IMR-90 (cell line): ENCODE measurements at regions not wholly inside any gene's neighbourhood (a gene's known extent, or its start where the extent isn't known, plus 50 kb on each side); places are given as distances from the start of the nearest gene placed in this dataset.

Experiments
- ATAC-seq: fragments of 200-7000 bp; cut with Tn5 transposase; 2 replicates; pipeline ENCODE4 v1.9.1; 2020; ENCODE audit warnings: low read depth, mild to moderate bottlenecking, moderate library complexity
- BruUV-seq: library from RNA; stranded (reverse); fragments of 400-500 nt; replicated peaks from 2 replicates; lab custom pipeline; 2021; lab: Mats Ljungman, UMichigan
- CTCF ChIA-PET: fragments of 300-600 bp; formaldehyde crosslinking; extraction: SDS; loops from one replicate; lab custom pipeline; 2021; ENCODE audit warnings: antibody characterized with exemption; lab: Yijun Ruan, JAX
- POLR2A ChIA-PET: fragments of 300-600 bp; sonication (Branson Sonifier 250); formaldehyde crosslinking; loops from one replicate; lab custom pipeline; 2022; ENCODE audit warnings: antibody characterized with exemption; ENCODE audit not compliant: unreplicated experiment; lab: Charles Lee
- DNase-seq: peaks from one replicate; pipeline ENCODE4 v3.0.0; 2013
- H2AFZ ChIP-seq: replicated peaks from 2 replicates; pipeline ENCODE3; 2013; ENCODE audit warnings: low read length, mild to moderate bottlenecking; ENCODE audit not compliant: poor library complexity
- H2AK5ac ChIP-seq: 2 replicates; pipeline ENCODE4 v1.6.1; 2013; ENCODE audit warnings: low read depth, low read length, inconsistent platforms
- H2AK9ac ChIP-seq: replicated peaks from 2 replicates; pipeline ENCODE3; 2013; ENCODE audit warnings: mild to moderate bottlenecking, low read depth, low read length, moderate library complexity; ENCODE audit not compliant: poor library complexity
- H2BK120ac ChIP-seq: 2 replicates; pipeline ENCODE4 v1.6.1; 2013; ENCODE audit warnings: low read depth, low read length, inconsistent platforms
- H2BK15ac ChIP-seq: 3 replicates; pipeline ENCODE4 v1.6.1; 2013; ENCODE audit warnings: low read depth, low read length, inconsistent platforms
- H2BK20ac ChIP-seq: 2 replicates; pipeline ENCODE4 v1.6.1; 2013; ENCODE audit warnings: low read depth, mild to moderate bottlenecking, inconsistent platforms, low read length, moderate library complexity
- H2BK5ac ChIP-seq: 2 replicates; pipeline ENCODE4 v1.6.1; 2013; ENCODE audit warnings: mild to moderate bottlenecking, low read depth, low read length, inconsistent platforms; ENCODE audit not compliant: poor library complexity, severe bottlenecking
- H3K14ac ChIP-seq: replicated peaks from 2 replicates; pipeline ENCODE4 v1.6.1; 2013; ENCODE audit warnings: low read depth, low read length, inconsistent platforms
- H3K18ac ChIP-seq: 2 replicates; pipeline ENCODE4 v1.6.1; 2013; ENCODE audit warnings: low read depth, low read length, control low read depth
- H3K23ac ChIP-seq: 2 replicates; pipeline ENCODE4 v1.6.1; 2013; ENCODE audit warnings: low read depth, low read length, inconsistent platforms
- H3K27ac ChIP-seq: 2 replicates; pipeline ENCODE4 v1.5.1; 2013; ENCODE audit warnings: mild to moderate bottlenecking, control low read depth, low read length; ENCODE audit not compliant: insufficient read depth
- H3K27me3 ChIP-seq: 2 replicates; pipeline ENCODE4 v1.6.1; 2013; ENCODE audit warnings: low read length; ENCODE audit not compliant: control insufficient read depth, insufficient read depth
- H3K36me3 ChIP-seq: 2 replicates; pipeline ENCODE4 v1.6.1; 2013; ENCODE audit warnings: low read length, mixed read lengths; ENCODE audit not compliant: control insufficient read depth, insufficient read depth
- H3K4ac ChIP-seq: 2 replicates; pipeline ENCODE4 v1.6.1; 2013; ENCODE audit warnings: low read depth, low read length, inconsistent platforms
- H3K4me1 ChIP-seq: 2 replicates; pipeline ENCODE4 v1.6.1; 2013; ENCODE audit warnings: low read length, mixed read lengths; ENCODE audit not compliant: control insufficient read depth, insufficient read depth
- H3K4me2 ChIP-seq: 2 replicates; pipeline ENCODE4 v1.6.1; 2013; ENCODE audit warnings: low read depth, mild to moderate bottlenecking, control low read depth, low read length, moderate library complexity
- H3K4me3 ChIP-seq: 2 replicates; pipeline ENCODE4 v1.5.1; 2013; ENCODE audit warnings: low read depth, mild to moderate bottlenecking, control low read depth, low read length, moderate library complexity; ENCODE audit not compliant: insufficient read depth
- H3K56ac ChIP-seq: 2 replicates; pipeline ENCODE4 v1.6.1; 2013; ENCODE audit warnings: low read length, inconsistent platforms; ENCODE audit not compliant: insufficient read depth; ENCODE audit errors: extremely low read depth
- H3K79me1 ChIP-seq, 2 experiments: 2 replicates each; pipeline ENCODE4 v1.6.1; 2013; ENCODE audit warnings: low read length in 2 of 2, inconsistent platforms in 1 of 2, low read depth in 1 of 2
- H3K9ac ChIP-seq: 2 replicates; pipeline ENCODE4 v1.6.1; 2013; ENCODE audit warnings: low read depth, low read length, control low read depth
- H3K9me1 ChIP-seq: 2 replicates; pipeline ENCODE4 v1.6.1; 2013; ENCODE audit warnings: low read length, inconsistent platforms; ENCODE audit not compliant: insufficient read depth
- H3K9me3 ChIP-seq: 2 replicates; pipeline ENCODE4 v1.6.1; 2013; ENCODE audit warnings: low read length; ENCODE audit not compliant: control insufficient read depth, insufficient read depth
- H4K20me1 ChIP-seq: 2 replicates; pipeline ENCODE4 v1.6.1; 2013; ENCODE audit warnings: low read length, inconsistent platforms; ENCODE audit not compliant: insufficient read depth
- H4K5ac ChIP-seq: 2 replicates; pipeline ENCODE4 v1.6.1; 2013; ENCODE audit warnings: mild to moderate bottlenecking, low read depth, low read length, control low read depth
- H4K8ac ChIP-seq, 2 experiments: 2 replicates each; pipeline ENCODE4 v1.6.1; 2013; ENCODE audit warnings: low read depth in 2 of 2, low read length in 2 of 2, control low read depth in 1 of 2, inconsistent platforms in 1 of 2
- H4K91ac ChIP-seq: 2 replicates; pipeline ENCODE4 v1.6.1; 2013; ENCODE audit warnings: low read depth, low read length, inconsistent platforms; ENCODE audit not compliant: insufficient read depth
- BHLHE40 ChIP-seq: fragments of 150-350 bp; IDR thresholded peaks from 2 replicates; pipeline ENCODE4 v1.6.1; 2016; ENCODE audit warnings: mild to moderate bottlenecking, low read depth, low read length
- ELK1 ChIP-seq: fragments of 150-350 bp; IDR thresholded peaks from 2 replicates; pipeline ENCODE4 v1.6.1; 2016; ENCODE audit warnings: low read depth, mild to moderate bottlenecking, low read length, moderate library complexity, borderline replicate concordance
- MAFK ChIP-seq: IDR thresholded peaks from 2 replicates; pipeline ENCODE4 v1.6.1; 2012; ENCODE audit warnings: low read depth, low read length, improper control_type of control experiment
- MAZ ChIP-seq: IDR thresholded peaks from 2 replicates; pipeline ENCODE4 v1.6.1; 2012; ENCODE audit warnings: low read depth, mild to moderate bottlenecking, low read length, improper control_type of control experiment, moderate library complexity, borderline replicate concordance
- MXI1 ChIP-seq: IDR thresholded peaks from 2 replicates; pipeline ENCODE4 v1.6.1; 2012; ENCODE audit warnings: low read depth, mild to moderate bottlenecking, low read length, moderate library complexity, borderline replicate concordance
- POLR2A ChIP-seq: IDR thresholded peaks from 2 replicates; pipeline ENCODE4 v1.6.1; 2012; ENCODE audit warnings: mild to moderate bottlenecking, low read depth, low read length
- RAD21 ChIP-seq: IDR thresholded peaks from 2 replicates; pipeline ENCODE4 v1.6.1; 2012; ENCODE audit warnings: low read length, improper control_type of control experiment
- RCOR1 ChIP-seq: IDR thresholded peaks from 2 replicates; pipeline ENCODE4 v1.6.1; 2012; ENCODE audit warnings: mild to moderate bottlenecking, low read length, improper control_type of control experiment; ENCODE audit not compliant: insufficient replicate concordance
- WGBS, 2 experiments: methylation state at CpG; one replicate each; pipeline versions ENCODE4 v1.1.5 to v1.1.7; 2013; ENCODE audit warnings: missing lambda C conversion rate in 2 of 2; ENCODE audit not compliant: insufficient read length in 1 of 2; ENCODE audit errors: extremely low coverage in 2 of 2; 5-methylcytosine and 5-hydroxymethylcytosine counted together
- dilution Hi-C: fragments of 300-500 bp; cut with HindIII; formaldehyde crosslinking; loops from one replicate; pipeline ENCODE4 v1.14.3; 2018; ENCODE audit warnings: low sequenced_read_pairs; ENCODE audit not compliant: unreplicated experiment
- in situ Hi-C: fragments of 300-500 bp; cut with MboI; formaldehyde crosslinking; loops from 3 replicates; pipeline ENCODE4 v1.14.3; 2019; ENCODE audit warnings: low sequenced_read_pairs, inconsistent platforms, mixed read lengths
- intact Hi-C: fragments of 100-400 bp; cut with micrococcal nuclease; formaldehyde crosslinking; loops from 2 replicates; pipeline ENCODE4 v1.10.0; 2022

GRCh38 chr11:70880416-70880815 is 372.0 kb downstream of the SHANK2 start:
- Histone ChIP-seq H3K4ac (no peak overlapping the region), H3K9me3 (no peaks in the 10 kb centered on the region), H3K18ac (no peak overlapping the region), H2BK120ac (no peak overlapping the region), H2AK5ac (no peak overlapping the region), H4K20me1 (no peaks in the 10 kb centered on the region), H3K56ac (no peak overlapping the region), H4K91ac (no peak overlapping the region), H3K4me1 (no peaks in the 10 kb centered on the region), H2BK5ac (no peak overlapping the region), H3K36me3 (no peaks in the 10 kb centered on the region), H3K4me3 (no peak overlapping the region), H2AK9ac (no peak overlapping the region), H3K4me2 (no peak overlapping the region), H3K23ac (no peak overlapping the region), H4K5ac (no peak overlapping the region), H3K27me3 (no peaks in the 10 kb centered on the region; the same call in 1 of the 2 replicates), H3K9ac (no peak overlapping the region), H4K8ac (no peak overlapping the region), H3K79me1 (no peaks in the 10 kb centered on the region), H3K27ac (no peak overlapping the region), H2AFZ (no peak overlapping the region), H3K9me1 (no peaks in the 10 kb centered on the region), H3K14ac (no peak overlapping the region), H2BK20ac (no peak overlapping the region), H2BK15ac (no peak overlapping the region)
- POLR2A ChIA-PET: no interaction called here
- TF ChIP-seq ELK1 (no peak), MXI1 (no peak), MAFK (no peak), MAZ (no peak), RAD21 (no peak), RCOR1 (no peak), POLR2A (no peak), BHLHE40 (no peak)
- dilution Hi-C loops (no loop called here), intact Hi-C loops (no loop called here), in situ Hi-C loops (no loop called here)
- no TSS peak for BruUV-seq
- WGBS, 2 experiments: 100% methylated on average over 1 of the region's 5 CpGs; no CpG with 5 or more reads in 1 of the 2 experiments
- ATAC-seq: no peak
- DNase-seq: no peak
- CTCF ChIA-PET: no interaction called here
